ENCODE measurements at regions not wholly inside any gene's neighbourhood (a gene's known extent, or its start where the extent isn't known, plus 50 kb on each side); places are given as distances from the start of the nearest gene placed in this dataset.

- Mint-ChIP-seq H3K27ac (peak overlapping the region; percentile 35), H3K4me3 (no peak overlapping the region), H3K27me3 (ENCODE audit: low read depth) (no peaks in the 10 kb centered on the region), H3K9me3 (no peaks in the 10 kb centered on the region), H3K36me3 (ENCODE audit: low read depth) (no peaks in the 10 kb centered on the region), H3K4me1 (ENCODE audit: low read depth) (peaks cover 45% of the 10 kb centered on the region)
- intact Hi-C loops (cut with micrococcal nuclease), result no loop called here
- CTCF ChIA-PET, result interaction anchor here (0.8 to 2.4 kb wide), 2 partner anchors 10 to 37 kb away, joined by 3 to 14 read pairs; no protein-coding TSS in a partner anchor
- peak; percentile 45 for DNase-seq
Measured at GRCh38 chr2:9779596-9780264, 63.5 kb upstream of the TAF1B start.

GRCh38 chr2:9780368-9781130 lies 62.7 kb upstream of the TAF1B start:
- Mint-ChIP-seq H3K27ac (no peak overlapping the region), H3K4me3 (no peak overlapping the region), H3K4me1 (ENCODE audit: low read depth) (peaks cover 45% of the 10 kb centered on the region), H3K9me3 (no peaks in the 10 kb centered on the region), H3K36me3 (ENCODE audit: low read depth) (no peaks in the 10 kb centered on the region), H3K27me3 (ENCODE audit: low read depth) (no peaks in the 10 kb centered on the region)
- intact Hi-C loops (cut with micrococcal nuclease), result no loop called here
- CTCF ChIA-PET, result interaction anchor here (0.6 to 2.4 kb wide), 3 partner anchors 11 to 41 kb away, joined by 3 to 14 read pairs (median 5); no protein-coding TSS in a partner anchor
- DNase-seq, result no peak

- H3K27ac Mint-ChIP-seq, result no peak overlapping the region
- DNase-seq, result no peak
- no peak overlapping the region for H3K4me3 Mint-ChIP-seq
- no peaks in the 10 kb centered on the region for H3K36me3 Mint-ChIP-seq (ENCODE audit: low read depth)
- CTCF ChIA-PET, result interaction anchor here (0.6 to 3.7 kb wide), 3 partner anchors 11 to 42 kb away, joined by 5 to 24 read pairs (median 10); no protein-coding TSS in a partner anchor
- peaks cover 45% of the 10 kb centered on the region for H3K4me1 Mint-ChIP-seq (ENCODE audit: low read depth)
- no peaks in the 10 kb centered on the region for H3K27me3 Mint-ChIP-seq (ENCODE audit: low read depth)
- H3K9me3 Mint-ChIP-seq, result no peaks in the 10 kb centered on the region
- intact Hi-C loops (cut with micrococcal nuclease), result no loop called here
Measured at GRCh38 chr2:9781252-9781651, 62.0 kb upstream of the TAF1B start.

GRCh38 chr2:9782197-9782719 lies 61.0 kb upstream of the TAF1B start:
- no peaks in the 10 kb centered on the region for H3K36me3 Mint-ChIP-seq (ENCODE audit: low read depth)
- H3K9me3 Mint-ChIP-seq, result no peaks in the 10 kb centered on the region
- intact Hi-C loops (cut with micrococcal nuclease), result loop anchor here (1.0 kb wide), 11 partner anchors 12 to 626 kb away; partner anchors contain the start of genes CPSF3, IAH1, ITGB1BP1 and TAF1B
- peak overlapping the region; percentile 52 for H3K4me3 Mint-ChIP-seq
- peak; percentile 91 for DNase-seq
- no peaks in the 10 kb centered on the region for H3K27me3 Mint-ChIP-seq (ENCODE audit: low read depth)
- H3K4me1 Mint-ChIP-seq (ENCODE audit: low read depth), result peaks cover 48% of the 10 kb centered on the region
- H3K27ac Mint-ChIP-seq, result peak overlapping the region; percentile 87
- CTCF ChIA-PET, result interaction anchor here (0.6 to 3.7 kb wide), 6 partner anchors 12 to 273 kb away, joined by 3 to 24 read pairs (median 4); no protein-coding TSS in a partner anchor

- CTCF ChIA-PET, result interaction anchor here (1.4 to 3.2 kb wide), 2 partner anchors 10 to 24 kb away, joined by 4 to 18 read pairs; no protein-coding TSS in a partner anchor
- peaks cover 3% of the 10 kb centered on the region for H3K4me1 Mint-ChIP-seq (ENCODE audit: low read depth)
- peaks cover 5% of the 10 kb centered on the region for H3K9me3 Mint-ChIP-seq
- intact Hi-C loops (cut with micrococcal nuclease), result no loop called here
- no peaks in the 10 kb centered on the region for H3K36me3 Mint-ChIP-seq (ENCODE audit: low read depth)
- H3K27ac Mint-ChIP-seq, result no peak overlapping the region
- no peak for DNase-seq
- H3K27me3 Mint-ChIP-seq (ENCODE audit: low read depth), result no peaks in the 10 kb centered on the region
- H3K4me3 Mint-ChIP-seq, result no peak overlapping the region
Measured at GRCh38 chr2:9789371-9789770, 53.9 kb upstream of the TAF1B start.

GRCh38 chr2:9790702-9791225 lies 52.5 kb upstream of the TAF1B start:
- DNase-seq, result no peak
- Mint-ChIP-seq H3K27ac (no peak overlapping the region), H3K9me3 (peaks cover 5% of the 10 kb centered on the region), H3K4me1 (ENCODE audit: low read depth) (peaks cover 3% of the 10 kb centered on the region), H3K27me3 (ENCODE audit: low read depth) (no peaks in the 10 kb centered on the region), H3K4me3 (no peak overlapping the region), H3K36me3 (ENCODE audit: low read depth) (no peaks in the 10 kb centered on the region)
- intact Hi-C loops (cut with micrococcal nuclease), result no loop called here
- CTCF ChIA-PET, result interaction anchor here (0.6 to 1.0 kb wide), 4 partner anchors 9 to 378 kb away, joined by 3 to 4 read pairs (median 3); no protein-coding TSS in a partner anchor

- Mint-ChIP-seq H3K27ac (no peak overlapping the region), H3K27me3 (ENCODE audit: low read depth) (no peaks in the 10 kb centered on the region), H3K4me1 (ENCODE audit: low read depth) (peaks cover 3% of the 10 kb centered on the region), H3K9me3 (peaks cover 5% of the 10 kb centered on the region), H3K36me3 (ENCODE audit: low read depth) (no peaks in the 10 kb centered on the region), H3K4me3 (no peak overlapping the region)
- CTCF ChIA-PET, result interaction anchor here (0.7 to 1.0 kb wide), 2 partner anchors 8 to 378 kb away, joined by 3 read pairs; no protein-coding TSS in a partner anchor
- intact Hi-C loops (cut with micrococcal nuclease), result no loop called here
- DNase-seq, result no peak
Measured at GRCh38 chr2:9791711-9792110, 51.6 kb upstream of the TAF1B start.

- no peak overlapping the region for H3K27ac Mint-ChIP-seq
- intact Hi-C loops (cut with micrococcal nuclease), result no loop called here
- no peak overlapping the region for H3K4me3 Mint-ChIP-seq
- H3K4me1 Mint-ChIP-seq (ENCODE audit: low read depth), result no peaks in the 10 kb centered on the region
- H3K27me3 Mint-ChIP-seq (ENCODE audit: low read depth), result no peaks in the 10 kb centered on the region
- H3K9me3 Mint-ChIP-seq, result peaks cover 3% of the 10 kb centered on the region
- CTCF ChIA-PET, result no interaction called here
- H3K36me3 Mint-ChIP-seq (ENCODE audit: low read depth), result no peaks in the 10 kb centered on the region
- no peak for DNase-seq
Measured at GRCh38 chr2:9793156-9793917, 49.9 kb upstream of the TAF1B start.

All from activated naive CD4-positive, alpha-beta T cell treated with anti-CD3 and anti-CD28 coated beads for 36 hours (primary cell).